Daoy (cell line): ENCODE measurements at regions not wholly inside any gene's neighbourhood (a gene's known extent, or its start where the extent isn't known, plus 50 kb on each side); places are given as distances from the start of the nearest gene placed in this dataset.

Experiments used
- DNase-seq: peaks from one replicate; pipeline ENCODE4 v3.0.0-alpha.2; 2015; ENCODE audit warnings: low read depth

- DNase-seq: no peak
These were observed 142.0 kb downstream of the PTPN20 start for GRCh38 chr10:47053081-47053798.

DNA sequence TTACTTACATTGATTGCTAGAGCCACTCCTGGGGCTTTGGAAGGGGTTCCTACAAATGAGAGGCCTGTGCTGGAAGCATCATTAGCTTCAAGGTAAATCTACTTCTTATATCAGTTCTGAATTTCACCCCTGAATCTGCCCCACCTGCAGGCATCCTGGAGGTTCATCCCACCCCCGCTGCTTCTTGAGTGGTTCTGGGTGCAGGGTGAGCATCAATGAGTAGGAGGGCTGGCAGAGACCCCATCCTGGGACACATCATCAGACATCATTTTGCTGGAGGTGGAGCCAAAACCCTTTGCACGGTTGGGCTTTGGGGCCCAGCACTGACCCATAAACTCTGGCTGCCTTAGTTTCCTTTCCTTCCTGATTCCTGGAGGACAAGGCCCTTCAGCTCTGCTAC lies 143.7 kb downstream of the PTPN20 start:
- DNase-seq: no peak

GRCh38 chr10:47055386-47056246 lies 144.4 kb downstream of the PTPN20 start:
- DNase-seq: no peak

- no peak for DNase-seq
These were observed 145.0 kb downstream of the PTPN20 start for GRCh38 chr10:47056247-47056510.

DNA sequence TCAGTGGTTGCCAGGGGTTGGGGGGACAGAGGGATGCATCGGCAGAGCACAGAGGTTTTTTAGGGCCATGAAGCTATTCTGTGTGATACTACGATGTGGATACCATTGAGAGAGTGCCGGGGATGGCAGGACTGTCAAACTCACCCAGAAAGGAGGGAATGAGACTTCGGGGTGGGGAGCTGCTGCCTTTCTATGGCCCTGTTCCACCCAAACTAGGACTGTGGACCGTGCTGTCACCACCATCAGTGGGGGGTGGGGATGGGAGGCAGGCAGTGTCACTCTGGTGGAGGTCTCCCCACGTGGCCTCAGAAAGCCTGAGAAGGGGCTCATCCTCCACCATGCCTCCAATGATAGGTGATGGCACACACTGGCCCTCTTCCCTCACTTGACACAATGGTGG lies 146.2 kb downstream of the PTPN20 start:
- DNase-seq: no peak

DNA sequence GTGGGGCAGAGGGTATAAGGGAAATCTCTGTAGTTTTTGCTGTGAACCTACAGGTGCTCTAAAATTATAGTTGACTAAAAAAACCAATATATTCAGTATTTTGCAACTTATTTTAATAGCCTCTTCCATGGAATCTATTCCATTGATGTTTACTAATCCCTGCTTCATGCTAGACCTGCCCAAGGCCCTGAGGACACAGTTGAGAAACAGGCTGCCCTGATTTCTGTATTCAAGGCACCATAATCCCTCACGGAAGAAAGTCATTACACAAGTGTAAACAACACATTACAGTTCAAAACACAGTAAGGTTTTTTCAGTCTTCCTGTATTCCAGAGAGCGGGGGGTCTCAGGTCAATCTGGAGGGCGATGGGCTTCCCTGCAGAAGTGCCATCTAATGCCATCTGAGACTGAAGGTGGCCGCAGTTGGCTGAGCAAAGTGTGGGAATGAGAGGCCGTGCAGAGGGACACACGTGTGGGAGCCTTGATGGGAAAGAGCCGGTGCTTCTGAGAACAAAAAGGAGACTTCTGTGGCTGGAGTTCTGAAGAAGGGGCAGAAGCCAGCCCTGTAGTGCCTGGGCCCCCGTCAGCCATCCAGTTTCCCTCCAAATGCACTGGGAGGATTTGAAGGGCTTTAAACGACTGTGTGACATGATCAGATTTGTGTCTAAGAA lies 146.9 kb downstream of the PTPN20 start:
- no peak for DNase-seq

GRCh38 chr10:47058961-47059391 lies 147.7 kb downstream of the PTPN20 start:
- peak; percentile 74 for DNase-seq

GRCh38 chr10:47059606-47060311 lies 148.5 kb downstream of the PTPN20 start:
- no peak for DNase-seq

- no peak for DNase-seq
These were observed 149.1 kb downstream of the PTPN20 start for GRCh38 chr10:47060356-47060755.

DNA sequence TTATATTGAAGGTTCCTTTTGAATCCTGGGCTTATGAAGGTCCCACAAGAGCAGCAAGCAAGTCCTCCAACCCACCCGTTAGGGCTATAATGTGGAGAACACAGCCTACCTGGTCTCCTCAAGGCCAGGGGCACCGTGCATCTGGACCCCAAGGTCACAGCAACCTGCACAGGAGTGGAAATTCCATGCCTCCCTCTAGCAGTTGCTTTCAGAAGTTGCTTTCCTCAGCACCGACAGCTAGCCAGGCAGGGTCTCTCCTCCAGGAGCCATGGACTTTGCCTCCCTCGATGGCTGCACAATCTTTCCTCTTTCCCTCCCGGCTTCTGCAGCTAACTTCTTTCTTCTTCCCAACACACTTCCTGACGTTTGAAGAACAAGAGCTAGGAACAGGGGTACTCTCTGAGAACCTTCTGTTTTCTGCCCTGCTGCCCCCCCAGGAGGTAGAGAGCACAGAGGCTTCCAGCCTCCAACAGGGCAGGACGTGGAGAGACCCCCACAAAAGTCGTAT lies 149.8 kb downstream of the PTPN20 start:
- DNase-seq: no peak

DNA sequence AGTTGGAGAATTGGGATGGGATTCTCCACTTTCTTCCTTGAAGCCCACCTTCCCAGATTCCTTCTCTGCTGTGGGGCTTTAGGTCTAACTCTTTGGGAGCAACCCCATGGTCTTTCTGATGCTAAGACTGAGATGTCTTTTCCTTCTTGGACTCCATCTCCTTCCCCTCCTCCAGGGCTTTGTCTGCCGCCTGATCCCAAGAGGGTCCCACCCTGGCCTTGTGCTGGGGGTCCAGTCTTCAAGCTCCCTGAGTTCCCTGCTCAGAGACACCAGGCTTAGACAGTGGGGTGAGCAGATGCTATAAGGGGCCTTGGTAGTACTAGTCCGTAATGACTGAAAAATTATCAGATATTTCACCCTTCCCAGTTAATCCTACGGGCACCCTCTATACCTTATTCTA lies 150.5 kb downstream of the PTPN20 start:
- DNase-seq: no peak

DNA sequence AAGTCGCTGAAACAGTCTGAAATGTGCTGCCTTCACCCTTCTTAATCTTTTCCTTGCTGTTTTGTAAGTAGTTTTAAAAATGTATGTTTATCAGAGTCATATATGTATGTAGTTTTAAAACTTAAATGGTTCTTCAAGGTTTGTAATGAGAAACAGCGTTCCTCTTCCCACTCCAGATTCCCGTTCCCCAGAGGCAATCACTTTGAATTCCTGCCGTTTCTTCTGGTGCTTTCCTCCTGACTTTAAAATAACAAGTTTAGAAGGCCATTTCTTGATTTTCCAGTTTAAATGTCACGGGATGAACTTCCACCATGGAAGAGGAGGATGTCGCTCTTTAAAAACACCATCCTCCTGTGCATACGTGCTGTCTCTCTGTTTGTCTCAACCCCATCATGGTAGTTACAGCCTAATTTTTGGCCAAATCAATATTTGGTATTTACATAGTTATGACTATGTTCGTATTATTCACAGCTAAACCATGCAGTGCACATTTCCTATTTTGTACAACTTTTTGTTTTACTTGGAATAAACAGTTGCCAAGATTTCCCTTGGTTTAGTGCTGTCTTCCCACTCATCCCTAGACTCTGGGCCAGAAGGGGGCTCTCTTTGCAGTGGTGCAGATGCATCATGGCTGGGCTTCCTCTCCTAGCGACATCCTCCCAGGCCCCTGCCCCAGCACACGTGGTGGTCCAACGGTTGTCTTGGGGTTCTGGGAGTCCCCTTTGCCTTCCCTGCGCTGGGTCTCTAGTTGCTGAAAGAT lies 151.4 kb downstream of the PTPN20 start:
- no peak for DNase-seq

GRCh38 chr10:47063858-47064257 lies 152.6 kb downstream of the PTPN20 start:
- no peak for DNase-seq

DNA sequence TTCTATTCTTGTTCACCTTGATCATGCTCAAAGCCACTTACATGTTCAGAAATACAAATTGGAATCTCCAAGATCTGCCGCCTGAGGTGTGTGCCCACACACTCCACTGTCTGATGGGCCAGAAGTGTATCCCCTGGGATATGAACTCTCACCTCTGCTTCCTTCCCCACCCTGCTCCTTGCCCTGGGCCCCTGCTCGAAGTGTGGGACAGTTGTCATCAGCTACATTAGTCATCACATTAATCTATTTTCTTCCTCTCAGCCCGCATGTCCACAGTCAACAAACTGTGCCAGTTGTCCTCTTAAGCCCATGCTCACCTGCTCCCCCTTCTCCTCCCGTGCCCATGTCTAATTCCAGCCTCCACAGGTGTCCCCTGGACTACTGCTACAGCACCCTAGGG lies 154.7 kb downstream of the PTPN20 start:
- no peak for DNase-seq

DNA sequence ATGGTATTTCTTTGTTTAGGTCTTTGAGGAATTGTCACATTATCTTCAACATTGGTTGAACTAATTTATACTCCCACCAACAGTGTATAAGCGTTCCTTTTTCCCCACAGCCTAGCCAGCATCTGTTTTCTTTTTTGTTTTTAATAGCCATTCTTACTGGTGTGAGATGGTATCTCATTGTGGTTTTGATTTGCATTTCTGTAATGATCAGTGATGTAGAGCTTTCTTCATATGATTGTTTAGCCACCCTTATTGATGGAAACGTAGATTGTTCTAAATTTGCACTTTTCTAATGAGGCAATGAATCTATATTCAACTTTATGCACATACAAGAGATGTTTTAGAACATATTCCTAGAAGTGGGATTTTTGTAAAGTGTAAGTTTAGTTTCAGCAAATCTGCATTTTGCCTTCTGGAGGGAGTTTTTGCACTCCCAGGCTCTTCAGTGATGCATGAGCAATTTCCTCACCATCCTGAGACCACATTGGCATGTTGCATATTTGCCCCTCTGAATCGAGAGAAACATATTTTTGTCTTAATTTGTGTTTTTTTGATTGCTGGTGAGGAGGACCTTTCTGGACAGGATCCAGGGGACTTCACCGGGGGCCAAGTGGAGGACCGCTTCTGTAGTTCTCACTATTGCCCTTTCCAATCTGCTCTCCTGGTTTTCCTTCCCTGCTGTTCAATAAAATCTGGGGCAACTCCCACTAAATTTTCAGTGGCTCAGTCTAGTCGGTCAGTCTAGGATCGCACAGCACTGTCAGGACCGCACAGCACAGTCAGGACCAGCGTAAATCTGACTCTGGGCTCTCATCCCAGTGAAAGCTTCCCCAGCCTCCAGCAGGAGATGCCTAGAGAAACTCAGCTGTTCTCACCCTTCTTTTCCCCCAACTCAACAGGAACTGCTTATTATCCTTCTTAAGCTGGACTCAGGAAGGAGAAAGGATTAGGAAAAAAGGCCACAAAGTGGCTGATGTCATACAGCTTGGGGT lies 157.0 kb downstream of the PTPN20 start:
- DNase-seq: no peak

DNA sequence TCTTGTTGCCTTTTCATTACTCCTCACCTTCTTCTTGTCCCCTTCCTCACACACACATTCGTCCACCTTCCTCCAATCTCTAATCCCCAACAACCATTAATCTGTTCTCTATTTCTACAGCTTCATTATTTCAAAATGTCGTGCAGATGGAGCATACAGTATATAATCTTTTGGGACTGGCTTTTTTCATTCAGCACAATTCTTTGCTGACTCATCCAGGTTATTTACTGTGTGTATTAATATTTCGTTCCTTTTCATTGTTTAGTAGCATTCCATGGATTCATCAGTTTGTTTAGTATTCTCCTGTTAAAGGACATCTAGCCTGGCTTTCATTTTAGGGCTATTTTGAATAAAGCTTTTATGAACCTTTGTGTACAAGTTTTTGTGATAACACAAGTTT lies 159.3 kb downstream of the PTPN20 start:
- no peak for DNase-seq

GRCh38 chr10:47071891-47072290 lies 160.7 kb downstream of the PTPN20 start:
- no peak for DNase-seq

GRCh38 chr10:47073967-47074366 lies 162.7 kb downstream of the PTPN20 start:
- DNase-seq: no peak

- DNase-seq: peak; percentile 50
These were observed 165.7 kb downstream of the PTPN20 start for GRCh38 chr10:47076949-47077361.

GRCh38 chr10:47077386-47077785 lies 166.2 kb downstream of the PTPN20 start:
- DNase-seq: no peak
